Erythroblast (primary cell): ENCODE measurements at regions not wholly inside any gene's neighbourhood (a gene's known extent, or its start where the extent isn't known, plus 50 kb on each side); places are given as distances from the start of the nearest gene placed in this dataset.

Experiments used
- GATA1 ChIP-seq: IDR thresholded peaks from 2 replicates; pipeline ENCODE4 v1.6.1; 2011; ENCODE audit warnings: low read depth, mild to moderate bottlenecking, control low read depth, low read length, moderate library complexity
- POLR2A ChIP-seq: IDR thresholded peaks from 2 replicates; pipeline ENCODE4 v1.6.1; 2011; ENCODE audit warnings: mild to moderate bottlenecking, low read length

DNA sequence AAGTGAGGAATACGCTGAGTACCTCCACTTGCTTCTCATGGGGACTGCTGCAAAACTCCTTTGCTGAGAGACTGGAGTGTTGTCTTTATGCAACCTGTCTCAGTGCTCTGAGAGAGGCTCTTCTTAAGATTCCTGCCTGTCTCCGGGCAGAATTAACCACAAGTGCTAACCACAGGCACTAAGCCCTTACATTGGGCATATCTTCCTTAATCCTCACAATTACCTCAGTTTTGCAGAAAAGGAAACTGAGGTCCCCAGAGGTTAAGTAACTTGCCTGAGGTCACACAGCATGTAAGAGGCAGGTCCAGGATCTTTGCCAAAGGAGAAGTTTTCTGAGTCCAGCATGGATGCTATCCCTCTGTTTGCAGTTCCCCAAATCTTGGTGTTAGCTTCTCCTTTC lies 86.0 kb downstream of the GP2 start:
- TF ChIP-seq POLR2A (no peak), GATA1 (no peak)
